Prostate gland (tissue), 2 donors: ENCODE measurements at regions not wholly inside any gene's neighbourhood (a gene's known extent, or its start where the extent isn't known, plus 50 kb on each side); places are given as distances from the start of the nearest gene placed in this dataset.

Source experiments
- DNase-seq: peaks from one replicate; pipeline ENCODE4 v3.0.0-alpha.2; 2019; ENCODE audit warnings: low spot score
- H3K27ac ChIP-seq, 2 donors: fragments of 200-600 bp; sonication (generic); 2 replicates each; pipeline ENCODE4 v1.5.1; 2017 to 2019
- H3K27me3 ChIP-seq: fragments of 200-600 bp; sonication (generic); replicated peaks from 2 replicates; pipeline ENCODE4 v1.5.1; 2019; ENCODE audit not compliant: insufficient read depth
- H3K36me3 ChIP-seq, 2 donors: fragments of 200-600 bp; sonication (generic); 1 replicate in 1 of 2; 2 replicates in 1 of 2; pipeline versions ENCODE4 v1.5.1 to v1.8.1; 2017 to 2019
- H3K4me1 ChIP-seq: fragments of 200-600 bp; sonication (generic); replicated peaks from 2 replicates; pipeline ENCODE4 v1.5.1; 2019
- H3K4me3 ChIP-seq, 2 donors: fragments of 200-600 bp; sonication (generic); 2 replicates each; pipeline ENCODE4 v1.5.1; 2017 to 2019
- H3K9me3 ChIP-seq: fragments of 200-600 bp; sonication (generic); 2 replicates; pipeline ENCODE4 v1.5.1; 2017
- CTCF ChIP-seq, 4 experiments: fragments of 200-600 bp in 2 of 4; fragments of 450-650 bp in 2 of 4; sonication (generic) in 2 of 4; IDR thresholded peaks; 1 replicate in 3 of 4; 2 replicates in 1 of 4; pipeline ENCODE4 v1.5.1; 2016 to 2019; ENCODE audit warnings: antibody characterized with exemption in 4 of 4, mild to moderate bottlenecking in 2 of 4, moderate library complexity in 2 of 4
- POLR2A ChIP-seq: fragments of 450-650 bp; IDR thresholded peaks from one replicate; pipeline ENCODE4 v1.6.1; 2016; ENCODE audit warnings: antibody characterized with exemption, mild to moderate bottlenecking
- POLR2AphosphoS5 ChIP-seq: sonication (generic); formaldehyde crosslinking; IDR thresholded peaks from one replicate; pipeline ENCODE4 v1.6.1; 2017; ENCODE audit warnings: antibody characterized with exemption
- WGBS: methylation state at CpG from one replicate; pipeline ENCODE4 v1.1.5; 2018; 5-methylcytosine and 5-hydroxymethylcytosine counted together
- intact Hi-C: fragments of 100-400 bp; cut with DNase I; formaldehyde crosslinking; loops from one replicate; pipeline ENCODE4 v1.14.2; 2022

GRCh38 chr3:101085752-101086151, 92.5 kb upstream of the ABI3BP start:
- Histone ChIP-seq H3K4me3 (no peak overlapping the region), H3K4me1 (no peaks in the 10 kb centered on the region), H3K36me3 (no peaks in the 10 kb centered on the region), H3K27me3 (no peaks in the 10 kb centered on the region), H3K9me3 (no peaks in the 10 kb centered on the region), H3K27ac (no peak overlapping the region)
- no peak for DNase-seq
- TF ChIP-seq POLR2A (no peak), CTCF (IDR thresholded peaks at IDR 0.05) (no peak)
- intact Hi-C loops, result no loop called here
- 81% methylated on average over 1 of the region's 1 CpG for WGBS

GRCh38 chr3:101084404-101084803, 91.2 kb upstream of the ABI3BP start:
- Histone ChIP-seq H3K27ac (no peak overlapping the region), H3K27me3 (no peaks in the 10 kb centered on the region), H3K4me3 (no peak overlapping the region), H3K9me3 (no peaks in the 10 kb centered on the region), H3K36me3 (no peaks in the 10 kb centered on the region), H3K4me1 (no peaks in the 10 kb centered on the region)
- TF ChIP-seq CTCF (IDR thresholded peaks at IDR 0.05) (no peak), POLR2AphosphoS5 (no peak), POLR2A (no peak)
- WGBS, result 85% methylated on average over 1 of the region's 1 CpG
- no peak for DNase-seq
- intact Hi-C loops, result no loop called here

GRCh38 chr3:101081999-101082398, 88.8 kb upstream of the ABI3BP start:
- no peak for DNase-seq
- Histone ChIP-seq H3K27me3 (no peaks in the 10 kb centered on the region), H3K36me3 (no peaks in the 10 kb centered on the region), H3K27ac (no peak overlapping the region), H3K4me1 (no peaks in the 10 kb centered on the region), H3K9me3 (no peaks in the 10 kb centered on the region), H3K4me3 (no peak overlapping the region)
- intact Hi-C loops, result no loop called here
- TF ChIP-seq POLR2A, result no peak
- TF ChIP-seq POLR2AphosphoS5, result no peak
- no peak for TF ChIP-seq CTCF (IDR thresholded peaks at IDR 0.05)

- H3K27ac ChIP-seq, result no peak overlapping the region
- WGBS, result 63% methylated on average over 2 of the region's 2 CpGs
- no peaks in the 10 kb centered on the region for H3K9me3 ChIP-seq
- H3K4me1 ChIP-seq, result no peaks in the 10 kb centered on the region
- intact Hi-C loops, result no loop called here
- H3K36me3 ChIP-seq, result no peaks in the 10 kb centered on the region
- no peak for DNase-seq
- TF ChIP-seq POLR2AphosphoS5, result no peak
- no peak for TF ChIP-seq POLR2A
- no peak for TF ChIP-seq CTCF (IDR thresholded peaks at IDR 0.05)
- H3K4me3 ChIP-seq, result no peak overlapping the region
- H3K27me3 ChIP-seq, result no peaks in the 10 kb centered on the region
Measured at GRCh38 chr3:101081446-101081845, 88.2 kb upstream of the ABI3BP start.

GRCh38 chr3:101077361-101078011, 84.3 kb upstream of the ABI3BP start:
- H3K27me3 ChIP-seq, result no peaks in the 10 kb centered on the region
- intact Hi-C loops, result no loop called here
- H3K36me3 ChIP-seq, result no peaks in the 10 kb centered on the region
- WGBS, result 57% methylated on average over 3 of the region's 3 CpGs
- no peak for DNase-seq
- H3K9me3 ChIP-seq, result no peaks in the 10 kb centered on the region
- TF ChIP-seq POLR2A, result no peak
- TF ChIP-seq CTCF (IDR thresholded peaks at IDR 0.05), result no peak
- TF ChIP-seq POLR2AphosphoS5, result no peak
- no peak overlapping the region for H3K27ac ChIP-seq
- no peaks in the 10 kb centered on the region for H3K4me1 ChIP-seq
- H3K4me3 ChIP-seq, result no peak overlapping the region
